ENCODE measurements at regions not wholly inside any gene's neighbourhood (a gene's known extent, or its start where the extent isn't known, plus 50 kb on each side); places are given as distances from the start of the nearest gene placed in this dataset.

- no peak overlapping the region for H3K9ac ChIP-seq (ENCODE audit: low read length)
- CTCF ChIA-PET: no interaction called here
- peak; percentile 17; the same call in 1 of the 2 replicates for ATAC-seq
Measured at GRCh38 chr9:89664896-89665329, 60.1 kb downstream of the GADD45G start.

More at GRCh38 chr9:89664896-89665329, 60.1 kb downstream of the GADD45G start:
- intact Hi-C loops (cut with micrococcal nuclease): no loop called here
- Histone ChIP-seq H3K36me3 (ENCODE audit: control insufficient read depth in 1 of 2, insufficient read depth in 2 of 2, low read length in 2 of 2) (no peaks in the 10 kb centered on the region), H3K4me2 (ENCODE audit: low read length) (no peak overlapping the region), H3K9me3 (ENCODE audit: control insufficient read depth in 1 of 2, insufficient read depth in 1 of 2, low read depth in 1 of 2, low read length in 2 of 2) (no peaks in the 10 kb centered on the region), H2AFZ (ENCODE audit: low read depth, low read length, poor library complexity, severe bottlenecking) (no peak overlapping the region), H3K4me1 (ENCODE audit: control insufficient read depth in 1 of 2, insufficient read depth in 2 of 2, low read length in 2 of 2) (peaks cover 4 to 8% of the 10 kb centered on the region in 2 experiments; a peak in 2 of 4 replicates), H3K27me3 (ENCODE audit: insufficient read depth, low read length) (peaks cover 10% of the 10 kb centered on the region), H3K79me2 (ENCODE audit: insufficient read depth, low read length) (no peaks in the 10 kb centered on the region), H3K9me2 (ENCODE audit: insufficient read depth) (no peaks in the 10 kb centered on the region), H4K20me1 (ENCODE audit: insufficient read depth) (no peaks in the 10 kb centered on the region), H3K4me3 (replicated peaks in 1 of 2; ENCODE audit: low read depth in 1 of 2, low read length in 2 of 2) (no peak overlapping the region), H3K27ac (ENCODE audit: low read depth, low read length) (no peak overlapping the region)
- no TSS peak for BruUV-seq (replicated peaks)
- ChIA-PET POLR2A (no interaction called here), RAD21 (ENCODE audit: low non-redundant PET in 1 of 2, low total read pairs in 2 of 2, uncharacterized antibody in 2 of 2, unreplicated experiment in 2 of 2) (no interaction called here)
- TF ChIP-seq REST (IDR thresholded peaks at IDR 0.05; ENCODE audit: low read depth) (no peak), ZFX (IDR thresholded peaks at IDR 0.05) (no peak), SRF (IDR thresholded peaks at IDR 0.05; ENCODE audit: low read depth) (no peak), ATF3 (IDR thresholded peaks at IDR 0.05) (no peak), YY1 (IDR thresholded peaks at IDR 0.05; ENCODE audit: extremely low read depth, insufficient replicate concordance, low read depth, low read length) (no peak), ELF1 (IDR thresholded peaks at IDR 0.05; ENCODE audit: borderline replicate concordance, low read depth) (no peak), EZH2phosphoT487 (IDR thresholded peaks at IDR 0.05; ENCODE audit: borderline replicate concordance) (no peak), POLR2AphosphoS5 (IDR thresholded peaks at IDR 0.05; ENCODE audit: low read depth, low read length) (no peak)
- no peak for DNase-seq (ENCODE audit: low read depth, low spot score)
